ENCODE measurements at regions not wholly inside any gene's neighbourhood (a gene's known extent, or its start where the extent isn't known, plus 50 kb on each side); places are given as distances from the start of the nearest gene placed in this dataset.

GRCh38 chr18:71134122-71134521 is 845.3 kb downstream of the SOCS6 start:
- Mint-ChIP-seq H3K4me3 (no peak overlapping the region), H3K27ac (no peak overlapping the region), H3K36me3 (ENCODE audit: low read depth) (no peaks in the 10 kb centered on the region), H3K9me3 (no peaks in the 10 kb centered on the region), H3K4me1 (no peaks in the 10 kb centered on the region), H3K27me3 (ENCODE audit: low read depth) (no peaks in the 10 kb centered on the region)
- TF ChIP-seq, protein P1, sequence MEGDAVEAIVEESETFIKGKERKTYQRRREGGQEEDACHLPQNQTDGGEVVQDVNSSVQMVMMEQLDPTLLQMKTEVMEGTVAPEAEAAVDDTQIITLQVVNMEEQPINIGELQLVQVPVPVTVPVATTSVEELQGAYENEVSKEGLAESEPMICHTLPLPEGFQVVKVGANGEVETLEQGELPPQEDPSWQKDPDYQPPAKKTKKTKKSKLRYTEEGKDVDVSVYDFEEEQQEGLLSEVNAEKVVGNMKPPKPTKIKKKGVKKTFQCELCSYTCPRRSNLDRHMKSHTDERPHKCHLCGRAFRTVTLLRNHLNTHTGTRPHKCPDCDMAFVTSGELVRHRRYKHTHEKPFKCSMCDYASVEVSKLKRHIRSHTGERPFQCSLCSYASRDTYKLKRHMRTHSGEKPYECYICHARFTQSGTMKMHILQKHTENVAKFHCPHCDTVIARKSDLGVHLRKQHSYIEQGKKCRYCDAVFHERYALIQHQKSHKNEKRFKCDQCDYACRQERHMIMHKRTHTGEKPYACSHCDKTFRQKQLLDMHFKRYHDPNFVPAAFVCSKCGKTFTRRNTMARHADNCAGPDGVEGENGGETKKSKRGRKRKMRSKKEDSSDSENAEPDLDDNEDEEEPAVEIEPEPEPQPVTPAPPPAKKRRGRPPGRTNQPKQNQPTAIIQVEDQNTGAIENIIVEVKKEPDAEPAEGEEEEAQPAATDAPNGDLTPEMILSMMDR (IDR thresholded peaks at IDR 0.05; ENCODE audit: unreplicated experiment in 3 of 3): no peak

DNA sequence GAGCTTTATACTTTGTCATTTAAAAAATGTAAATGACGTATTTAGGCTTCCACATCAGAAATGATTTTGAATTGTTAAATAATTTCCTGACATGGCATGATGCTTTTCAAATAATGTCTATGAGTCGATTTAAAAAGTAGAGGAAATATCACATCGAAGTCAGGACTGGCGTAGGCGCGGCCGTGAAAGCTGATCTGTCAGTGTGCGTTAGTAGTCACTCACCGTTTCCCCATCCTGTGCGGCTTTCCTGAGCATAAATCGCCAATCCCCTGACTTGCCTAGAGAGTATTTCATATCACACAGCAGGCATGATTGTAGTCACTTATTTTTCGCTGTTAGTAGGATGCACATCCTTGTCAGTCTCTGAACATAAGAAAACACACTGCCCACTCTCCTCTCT is 843.1 kb downstream of the SOCS6 start:
- H3K27me3 Mint-ChIP-seq (ENCODE audit: low read depth): no peaks in the 10 kb centered on the region
- no peaks in the 10 kb centered on the region for H3K4me1 Mint-ChIP-seq
- TF ChIP-seq, protein P1 (IDR thresholded peaks at IDR 0.05; ENCODE audit: unreplicated experiment in 3 of 3): no peak
- no peak overlapping the region for H3K27ac Mint-ChIP-seq
- no peaks in the 10 kb centered on the region for H3K9me3 Mint-ChIP-seq
- no peak overlapping the region for H3K4me3 Mint-ChIP-seq
- H3K36me3 Mint-ChIP-seq (ENCODE audit: low read depth): no peaks in the 10 kb centered on the region

DNA sequence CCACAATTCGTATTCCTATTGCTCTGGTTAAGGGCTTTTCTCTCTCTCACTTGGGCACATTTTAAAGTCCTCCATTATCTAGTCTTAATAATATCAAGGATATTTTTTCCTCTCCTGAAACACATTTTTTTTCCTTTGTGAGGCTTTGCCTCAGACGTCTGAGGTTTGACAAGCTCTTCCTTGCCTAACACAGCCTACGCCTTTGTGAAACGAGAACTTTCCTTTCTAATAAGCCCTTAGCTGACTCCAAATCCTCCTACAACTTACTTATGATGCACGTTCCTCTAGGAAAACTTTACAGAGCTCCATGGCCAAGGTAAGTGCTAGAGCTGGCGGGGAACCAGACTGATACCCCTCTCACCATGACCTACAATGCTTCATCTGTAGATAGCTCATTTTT is 841.5 kb downstream of the SOCS6 start:
- H3K27ac Mint-ChIP-seq: no peak overlapping the region
- H3K9me3 Mint-ChIP-seq: no peaks in the 10 kb centered on the region
- TF ChIP-seq, protein P1 (IDR thresholded peaks at IDR 0.05; ENCODE audit: unreplicated experiment in 3 of 3): no peak
- no peaks in the 10 kb centered on the region for H3K4me1 Mint-ChIP-seq
- no peaks in the 10 kb centered on the region for H3K27me3 Mint-ChIP-seq (ENCODE audit: low read depth)
- no peaks in the 10 kb centered on the region for H3K36me3 Mint-ChIP-seq (ENCODE audit: low read depth)
- H3K4me3 Mint-ChIP-seq: no peak overlapping the region

DNA sequence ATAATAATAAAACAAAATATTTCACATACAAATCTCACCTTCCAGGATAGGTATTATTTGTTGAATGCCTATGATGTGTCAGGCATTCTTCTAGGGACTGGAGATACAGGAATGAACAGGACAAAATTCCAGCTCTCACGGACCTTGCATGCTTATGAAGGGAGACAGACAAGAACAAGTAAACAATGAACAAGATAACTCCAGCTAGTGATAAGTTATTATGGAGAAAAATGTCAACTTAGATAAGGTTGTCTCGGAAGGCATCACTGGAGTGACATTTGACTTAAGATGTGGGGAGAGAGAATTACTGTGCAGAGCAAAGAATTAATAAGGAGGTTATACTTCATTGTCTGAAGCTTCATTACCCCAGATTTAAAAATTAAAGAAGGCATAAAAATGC is 836.7 kb downstream of the SOCS6 start:
- no peak overlapping the region for H3K27ac Mint-ChIP-seq
- H3K4me1 Mint-ChIP-seq: no peaks in the 10 kb centered on the region
- peaks cover 13% of the 10 kb centered on the region for H3K9me3 Mint-ChIP-seq
- TF ChIP-seq, protein P1 (IDR thresholded peaks at IDR 0.05; ENCODE audit: unreplicated experiment in 3 of 3): no peak
- no peaks in the 10 kb centered on the region for H3K36me3 Mint-ChIP-seq (ENCODE audit: low read depth)
- no peak overlapping the region for H3K4me3 Mint-ChIP-seq
- no peaks in the 10 kb centered on the region for H3K27me3 Mint-ChIP-seq (ENCODE audit: low read depth)

DNA sequence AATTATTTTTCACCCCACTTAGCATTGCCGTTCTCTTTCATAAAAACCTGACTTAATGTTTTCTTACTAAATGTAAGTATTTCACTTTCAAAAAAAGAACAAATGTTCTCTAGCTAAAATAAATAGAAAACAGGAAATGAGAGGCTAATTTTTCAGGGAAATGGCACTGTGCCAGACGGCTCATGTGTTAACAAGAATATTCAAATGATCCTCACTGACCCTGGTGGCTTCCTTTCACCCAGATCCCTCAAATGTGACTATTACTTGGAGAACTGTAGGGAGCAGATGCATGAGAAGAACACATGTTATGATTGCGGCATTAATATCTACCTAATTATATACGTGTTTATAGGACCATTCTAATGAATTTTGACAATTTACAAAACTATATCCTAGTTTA is 827.7 kb downstream of the SOCS6 start:
- Mint-ChIP-seq H3K9me3 (peaks cover 12% of the 10 kb centered on the region), H3K27me3 (ENCODE audit: low read depth) (no peaks in the 10 kb centered on the region), H3K4me1 (no peaks in the 10 kb centered on the region), H3K4me3 (no peak overlapping the region), H3K36me3 (ENCODE audit: low read depth) (no peaks in the 10 kb centered on the region), H3K27ac (no peak overlapping the region)
- TF ChIP-seq, protein P1 (IDR thresholded peaks at IDR 0.05; ENCODE audit: unreplicated experiment in 3 of 3): no peak

DNA sequence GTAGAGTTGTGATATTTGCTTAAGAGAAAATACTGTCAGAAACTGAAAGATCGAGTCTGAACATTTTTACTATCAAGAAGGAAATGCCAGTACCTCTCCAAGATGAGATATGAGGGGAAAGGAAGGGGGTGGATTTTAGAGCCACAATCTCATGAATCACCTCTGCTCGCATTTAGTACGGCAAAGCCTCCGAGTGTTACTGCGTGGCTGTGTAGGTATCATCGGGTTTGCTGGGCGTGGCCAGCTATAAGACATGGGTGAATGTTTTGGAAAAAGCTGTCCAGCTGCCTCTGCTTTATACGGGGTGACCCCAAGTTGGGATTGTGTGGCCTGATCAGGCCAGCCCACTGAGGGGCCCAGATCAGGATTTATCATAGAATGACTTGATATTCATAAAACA is 826.4 kb downstream of the SOCS6 start:
- Mint-ChIP-seq H3K27ac (no peak overlapping the region), H3K9me3 (peaks cover 6% of the 10 kb centered on the region), H3K4me1 (no peaks in the 10 kb centered on the region), H3K36me3 (ENCODE audit: low read depth) (no peaks in the 10 kb centered on the region), H3K4me3 (no peak overlapping the region), H3K27me3 (ENCODE audit: low read depth) (no peaks in the 10 kb centered on the region)
- TF ChIP-seq, protein P1 (IDR thresholded peaks at IDR 0.05; ENCODE audit: unreplicated experiment in 3 of 3): no peak
